HG02610 (cell line): ENCODE measurements at regions not wholly inside any gene's neighbourhood (a gene's known extent, or its start where the extent isn't known, plus 50 kb on each side); places are given as distances from the start of the nearest gene placed in this dataset.
A peak's percentile ranks its signal among the peaks of the same experiment; 100 is the strongest.

Source experiments
- ATAC-seq: cut with Tn5 transposase; IDR thresholded peaks from one replicate; pipeline ENCODE4 v1.9.1; 2021; ENCODE audit warnings: mild to moderate bottlenecking, moderate library complexity; ENCODE audit not compliant: unreplicated experiment

DNA sequence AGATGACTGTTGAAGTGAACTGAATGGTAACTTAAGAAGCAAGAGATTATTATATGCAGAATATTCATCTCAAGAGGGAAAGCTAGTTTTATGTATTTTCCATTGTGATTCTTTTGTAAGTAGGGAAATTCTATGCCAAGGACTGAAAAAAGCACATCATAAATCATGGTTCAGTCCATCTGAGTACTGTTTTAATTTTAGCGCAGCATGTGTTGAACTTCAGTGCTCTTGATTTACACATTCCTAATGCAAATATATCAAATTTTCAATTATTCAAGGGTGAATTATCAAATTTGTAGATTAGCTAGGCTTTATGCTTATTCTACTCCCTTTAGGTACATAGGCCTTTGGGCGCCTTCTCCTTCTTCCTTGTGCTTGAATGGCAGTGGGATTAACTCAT is 50.3 kb upstream of the TCF12 start:
- ATAC-seq, result no peak

DNA sequence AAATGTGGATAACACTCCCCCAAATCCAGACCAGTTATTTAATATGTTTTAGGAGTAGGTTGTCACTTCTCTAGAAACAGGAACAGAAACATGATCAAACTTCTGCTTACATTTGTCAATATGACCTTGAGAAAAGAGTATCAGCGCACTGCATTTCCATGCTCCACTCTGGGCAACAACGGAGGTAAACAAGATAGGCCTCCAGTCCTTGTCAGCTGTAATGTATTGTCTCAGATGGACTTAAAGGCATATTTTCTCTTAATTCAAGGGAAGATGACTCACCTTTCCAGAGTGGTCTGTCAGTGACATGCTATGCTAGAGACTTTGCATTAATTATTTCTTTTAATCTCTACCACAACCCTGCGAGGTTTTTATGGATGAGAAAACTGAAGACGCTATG is 51.6 kb upstream of the TCF12 start:
- ATAC-seq, result no peak

DNA sequence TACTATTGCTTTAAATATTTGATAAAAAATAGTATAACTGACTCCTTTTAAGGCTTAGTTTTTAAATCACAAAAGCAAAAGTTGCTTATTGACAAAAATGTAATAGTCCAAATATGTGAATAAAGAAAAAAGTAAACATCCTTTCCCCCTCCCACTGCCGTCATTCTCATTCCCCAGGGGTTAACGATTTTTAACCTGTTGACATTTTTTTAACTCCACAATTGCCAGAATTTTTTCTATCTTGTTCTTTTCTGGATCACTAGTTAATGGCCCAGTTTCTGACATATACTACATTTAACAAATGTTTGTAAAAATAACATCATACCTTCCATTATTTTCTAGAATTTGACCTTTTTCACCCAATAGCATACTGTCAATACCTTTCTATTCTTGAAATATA is 60.6 kb upstream of the TCF12 start:
- no peak for ATAC-seq

DNA sequence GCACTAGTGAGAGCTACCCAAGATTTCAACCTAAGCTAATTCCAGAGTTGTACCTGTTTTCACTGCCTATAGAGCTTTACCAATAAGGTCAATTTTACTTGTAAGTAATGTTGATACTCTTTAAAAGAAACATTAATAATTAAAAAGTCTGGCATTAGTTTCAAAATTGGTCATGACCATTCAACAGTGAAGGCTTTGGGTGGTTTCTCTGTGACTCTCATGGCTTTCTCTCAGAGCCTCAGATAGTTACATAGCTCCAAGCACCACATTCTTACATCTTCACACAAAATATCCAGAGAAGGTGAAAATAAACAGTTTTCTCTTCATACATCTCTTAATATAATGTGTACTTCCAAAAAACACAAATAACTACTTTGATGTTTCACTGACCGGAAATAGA is 61.5 kb upstream of the TCF12 start:
- ATAC-seq, result no peak

DNA sequence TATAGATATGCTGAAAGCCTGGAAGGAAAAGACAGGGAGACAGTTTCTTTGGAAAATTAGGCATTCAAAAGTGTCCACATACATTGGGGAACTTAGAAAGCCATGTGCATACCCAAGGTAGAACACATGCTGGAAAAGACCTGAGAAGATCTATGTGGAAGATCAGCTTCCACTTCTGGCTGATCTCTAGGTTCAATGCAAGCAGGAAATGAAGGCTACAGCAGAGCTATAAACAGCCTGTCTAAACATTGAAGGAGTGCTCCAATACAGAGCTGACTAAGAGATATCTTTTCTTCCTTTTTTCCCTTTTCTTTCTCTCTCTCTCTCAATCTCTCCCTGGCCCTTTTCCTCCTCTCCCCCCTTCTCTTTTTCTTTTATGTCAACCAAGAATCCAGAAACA is 73.6 kb upstream of the TCF12 start:
- no peak for ATAC-seq

DNA sequence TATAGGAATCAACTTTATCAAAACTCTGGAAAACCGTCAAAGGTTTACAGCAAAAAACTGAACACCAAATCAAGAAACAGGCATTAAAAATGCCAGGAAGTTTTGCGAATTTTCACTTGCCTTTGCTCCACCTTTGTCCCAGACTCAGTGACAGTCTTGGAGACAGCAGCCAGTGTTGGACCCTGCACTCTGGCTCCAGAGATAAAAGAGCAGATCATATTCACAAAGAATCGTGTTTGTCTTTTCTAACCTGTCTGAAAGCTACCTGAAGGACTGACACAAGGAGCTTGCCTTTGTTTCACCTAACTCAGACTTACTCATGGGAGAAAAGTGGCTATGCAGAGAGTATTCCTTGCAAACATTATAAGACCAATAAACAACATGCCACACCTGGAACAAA is 74.0 kb upstream of the TCF12 start:
- no peak for ATAC-seq

DNA sequence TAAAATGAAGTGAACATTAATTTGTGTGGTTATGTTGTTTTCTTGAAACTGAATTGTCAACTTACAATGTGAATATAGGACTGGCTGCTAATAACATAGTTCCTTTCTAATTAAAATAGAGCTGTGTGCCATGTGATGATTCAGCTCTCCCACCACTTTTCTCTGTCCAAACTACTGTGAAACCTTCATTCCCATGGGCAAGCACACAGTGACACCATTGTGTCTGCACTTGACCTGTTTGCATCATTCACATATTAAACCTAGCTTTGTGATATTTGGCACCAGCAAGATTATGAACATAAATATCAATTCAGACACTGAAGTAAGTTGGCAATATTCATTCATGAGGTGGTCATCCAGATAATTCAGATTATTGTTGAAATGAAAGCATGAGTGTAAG is 78.8 kb upstream of the TCF12 start:
- ATAC-seq, result no peak

DNA sequence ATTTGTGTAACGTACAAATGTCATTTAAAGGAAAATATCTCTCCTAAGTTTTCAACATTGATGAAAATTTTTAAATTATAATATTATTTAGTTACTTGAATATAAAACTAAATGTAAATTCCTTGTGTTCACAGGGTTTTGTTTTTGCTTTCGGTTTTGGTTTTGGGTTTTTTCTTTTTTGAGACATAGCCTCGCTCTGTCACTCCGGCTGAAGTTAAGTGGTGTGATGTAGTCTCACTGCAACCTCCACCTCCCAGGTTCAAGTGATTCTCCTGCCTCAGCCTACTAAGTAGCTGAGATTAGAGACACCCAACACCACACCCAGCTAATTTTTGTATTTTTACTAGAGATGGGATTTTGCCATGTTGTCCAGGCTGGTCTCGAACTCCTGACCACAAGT is 79.3 kb upstream of the TCF12 start:
- no peak for ATAC-seq

DNA sequence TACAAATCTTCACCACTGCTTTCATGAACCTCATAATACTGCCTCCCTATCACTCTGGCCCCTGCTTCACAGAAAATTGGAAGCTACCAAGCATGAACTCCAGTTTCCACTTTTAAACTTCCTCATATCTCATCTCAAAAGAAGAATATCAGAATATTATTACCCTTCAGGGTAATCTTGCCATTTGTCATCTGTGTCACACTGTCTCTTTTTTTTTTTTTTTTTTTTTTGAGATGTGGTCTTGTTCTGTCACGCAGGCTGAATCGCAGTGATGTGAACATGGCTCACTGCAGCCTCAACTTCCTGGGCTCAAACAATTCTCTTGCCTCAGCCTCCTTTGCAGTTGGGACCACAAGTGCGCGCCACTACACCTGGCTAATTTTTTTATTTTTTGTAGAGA is 80.4 kb upstream of the TCF12 start:
- no peak for ATAC-seq

DNA sequence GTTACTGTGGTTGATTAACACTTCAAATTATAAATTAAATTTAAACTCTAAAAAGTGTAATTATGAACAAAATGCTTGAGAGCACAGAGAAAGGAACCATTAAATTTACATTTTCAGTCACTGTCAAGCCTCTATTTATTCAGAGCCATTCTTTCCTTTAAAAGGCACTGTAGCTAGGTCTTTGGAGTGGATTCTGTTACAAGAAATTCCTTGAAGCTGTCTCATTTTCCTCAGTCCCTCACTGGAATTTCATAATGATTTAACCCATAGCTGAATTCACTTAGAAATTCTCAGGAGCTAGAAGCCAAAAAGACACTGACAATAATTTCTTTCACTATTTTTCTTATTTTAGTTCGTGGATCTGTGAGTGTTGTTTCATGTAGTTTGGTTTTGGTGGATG is 81.2 kb upstream of the TCF12 start:
- no peak for ATAC-seq

DNA sequence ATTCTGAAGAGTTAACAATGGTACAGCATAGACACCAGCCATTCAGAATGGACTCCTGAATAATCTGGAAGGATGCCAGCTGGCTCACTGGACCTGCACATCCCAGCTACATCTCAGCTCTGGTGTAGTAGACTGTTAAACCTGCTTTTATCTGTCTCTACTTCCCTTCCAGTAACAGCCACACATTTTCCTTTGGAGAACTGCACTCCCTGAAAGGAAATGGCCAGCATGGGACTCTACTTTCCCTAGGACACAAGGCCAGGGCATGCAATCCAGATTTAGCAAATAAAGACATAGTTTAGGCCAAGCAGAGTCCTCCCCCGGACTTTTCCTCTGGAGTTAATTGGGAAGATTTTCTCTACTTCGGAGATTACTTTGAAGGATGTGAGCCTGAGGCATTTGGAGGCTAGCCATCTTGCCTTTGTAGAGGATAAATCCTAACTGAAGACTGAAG is 82.7 kb upstream of the TCF12 start:
- no peak for ATAC-seq

DNA sequence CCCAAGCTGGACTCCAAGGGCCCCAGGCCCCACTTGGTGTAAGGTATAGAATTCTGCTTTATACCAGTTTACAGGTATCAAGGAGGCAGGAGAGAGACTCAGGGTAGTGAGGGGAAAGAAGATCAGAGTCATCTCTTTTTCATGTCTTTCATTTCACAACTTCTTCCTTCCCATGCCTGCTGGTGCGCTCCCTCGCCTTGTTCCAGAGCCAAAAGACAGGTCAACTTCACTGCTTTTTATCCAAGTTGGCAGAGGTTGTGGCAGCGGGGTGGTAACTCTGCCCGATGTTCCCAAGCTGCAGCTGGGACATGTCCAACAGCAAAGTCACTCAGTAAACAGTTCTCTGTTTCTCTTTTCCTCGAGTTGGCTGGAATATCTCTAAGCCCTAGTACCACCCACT is 86.3 kb upstream of the TCF12 start:
- no peak for ATAC-seq

DNA sequence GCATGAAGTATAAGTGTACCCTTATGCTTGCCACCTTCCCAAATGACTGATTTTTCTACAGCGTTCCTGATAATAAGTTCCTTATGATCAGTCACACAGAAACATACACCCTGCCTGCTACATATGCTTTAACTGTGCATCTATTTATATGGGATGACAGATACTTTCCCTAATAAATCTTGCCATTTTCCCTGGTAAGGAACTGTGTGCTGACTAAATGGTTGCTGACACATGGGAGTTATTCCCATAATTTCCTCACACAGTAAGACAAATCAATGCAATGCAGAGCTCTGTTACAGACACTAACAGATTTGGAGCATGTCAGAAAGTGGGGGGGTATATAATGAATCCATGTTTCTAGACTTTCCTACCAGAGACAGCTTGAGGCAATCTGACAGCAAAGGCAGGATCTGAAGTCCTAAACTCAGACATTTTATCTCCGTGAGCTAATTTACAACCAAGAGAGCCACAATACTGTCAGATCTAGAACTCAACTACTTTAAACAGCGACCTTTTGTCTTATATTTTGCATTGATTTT is 86.9 kb upstream of the TCF12 start:
- ATAC-seq, result no peak

DNA sequence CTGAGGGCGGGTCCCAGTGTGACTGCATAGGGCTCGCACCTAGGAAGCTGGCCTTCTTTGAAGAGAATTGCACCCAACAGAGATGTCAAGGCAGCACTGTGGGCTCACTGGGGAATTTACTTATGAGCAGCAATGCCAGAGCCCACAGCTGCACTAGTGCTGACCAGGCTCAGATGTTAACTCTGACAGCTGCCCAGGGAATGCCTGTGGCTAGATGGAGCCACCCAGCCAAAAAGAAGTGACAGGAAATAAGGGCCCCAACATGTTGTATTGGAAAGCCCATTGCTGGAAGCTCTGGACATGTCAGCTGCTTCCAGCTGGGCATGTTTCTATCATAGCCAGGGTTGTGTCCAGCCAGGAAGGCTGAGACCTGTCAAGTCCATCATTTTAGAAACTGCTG is 90.9 kb upstream of the ZNF280D start:
- no peak for ATAC-seq

DNA sequence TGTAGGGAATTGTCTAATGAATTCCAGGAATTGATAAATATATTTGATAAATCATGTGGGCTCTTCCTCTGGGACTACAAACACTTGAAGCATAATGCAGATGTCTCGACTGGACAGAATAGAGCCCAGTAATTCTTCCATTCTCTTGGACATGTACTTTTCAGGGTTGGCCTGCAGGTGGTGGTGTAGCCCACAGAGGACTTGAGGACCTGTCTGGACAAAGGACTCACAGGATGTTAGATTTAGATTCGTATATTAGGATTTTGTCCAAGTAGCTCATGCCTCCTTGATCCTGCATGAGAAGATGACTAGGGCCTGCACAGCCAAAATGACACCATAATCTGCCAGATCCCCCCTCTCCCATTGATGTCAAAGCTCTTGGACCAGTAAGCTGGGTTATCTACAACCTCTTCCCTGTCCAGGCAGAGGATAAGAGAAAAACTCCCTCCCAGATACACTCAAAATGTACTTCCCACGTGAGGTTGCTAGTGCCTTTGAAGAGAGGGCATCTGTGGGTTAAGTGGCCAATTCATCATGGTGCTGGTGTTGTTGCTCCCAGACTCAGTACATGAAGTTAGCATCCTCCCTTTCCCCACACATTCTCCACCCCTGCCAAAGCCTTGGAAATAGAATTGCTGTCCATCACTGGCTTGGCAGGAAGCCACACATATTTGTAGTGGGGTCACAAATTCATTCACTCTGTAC is 88.6 kb upstream of the ZNF280D start:
- peak; percentile 80 for ATAC-seq

DNA sequence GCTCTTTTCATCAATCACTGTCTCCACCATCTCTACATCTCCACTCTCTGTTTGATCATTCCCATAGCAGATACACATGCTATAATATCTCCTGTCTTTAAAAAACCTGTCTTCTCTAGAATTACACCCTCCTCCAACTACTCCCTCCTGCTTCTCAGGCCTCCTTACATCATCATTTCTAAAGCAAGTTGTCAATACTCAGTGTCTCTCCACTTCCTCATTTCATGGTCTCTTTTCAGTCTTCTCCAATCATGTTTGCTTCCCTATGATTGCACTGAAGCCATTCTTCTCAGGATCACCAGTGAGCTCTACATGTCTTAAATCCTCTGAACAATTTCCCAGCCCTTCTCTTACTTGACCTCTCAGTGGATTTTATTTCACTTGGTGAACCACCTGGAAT is 87.0 kb upstream of the ZNF280D start:
- ATAC-seq, result no peak

DNA sequence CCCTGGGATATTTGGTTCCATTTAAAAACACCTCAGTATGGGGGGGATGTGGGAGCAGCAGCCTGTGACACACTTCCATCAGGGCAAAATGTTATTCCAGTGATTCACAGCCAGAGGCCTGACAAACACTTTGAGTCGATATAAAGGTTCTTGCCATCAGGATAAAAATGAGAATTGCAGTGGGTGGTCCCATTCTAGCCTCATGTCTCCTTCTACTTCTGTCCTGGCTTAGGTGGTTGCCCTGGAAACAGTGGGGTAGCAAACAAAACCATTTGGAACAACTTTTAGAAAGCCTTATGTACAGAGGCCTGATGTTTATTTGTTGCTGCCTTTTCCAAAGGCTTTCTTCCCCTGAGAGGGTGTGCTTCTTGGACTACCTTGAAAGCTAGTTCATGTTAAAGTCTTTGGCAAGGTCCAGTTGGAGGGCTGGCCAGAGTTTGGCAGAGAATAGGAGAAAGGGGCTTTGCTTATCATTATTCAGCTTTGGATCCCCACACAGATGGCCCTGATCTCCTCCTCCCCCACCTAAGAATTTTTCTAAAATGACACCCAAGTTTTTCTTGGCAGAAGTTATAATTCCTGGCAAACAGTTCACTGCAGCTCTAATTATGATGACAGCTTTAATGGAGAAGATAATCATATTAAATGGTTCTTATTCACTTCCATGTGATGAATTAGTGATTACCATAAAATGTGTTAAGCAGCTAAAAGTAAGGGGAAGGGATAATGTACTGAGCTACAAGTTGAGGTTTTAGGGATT is 84.2 kb upstream of the ZNF280D start:
- no peak for ATAC-seq

DNA sequence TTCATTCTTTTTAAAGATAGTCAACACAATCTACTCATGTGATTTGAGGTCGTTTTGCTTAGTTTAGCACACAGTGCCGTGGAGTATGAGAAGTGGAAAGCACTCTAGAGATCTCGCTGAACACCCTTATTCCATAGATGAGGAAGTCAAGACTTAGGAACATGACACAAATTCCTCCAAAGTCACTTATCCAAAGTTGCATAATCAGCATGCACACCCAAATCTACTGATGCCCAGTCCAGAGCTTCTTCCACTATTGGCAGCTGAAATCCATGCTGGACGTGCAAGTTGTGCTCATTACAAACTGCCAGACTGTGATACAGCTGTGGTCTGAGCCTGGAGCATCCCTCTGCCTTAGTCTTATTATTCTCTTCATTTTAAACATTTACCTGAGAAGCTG is 83.5 kb upstream of the ZNF280D start:
- ATAC-seq, result no peak

DNA sequence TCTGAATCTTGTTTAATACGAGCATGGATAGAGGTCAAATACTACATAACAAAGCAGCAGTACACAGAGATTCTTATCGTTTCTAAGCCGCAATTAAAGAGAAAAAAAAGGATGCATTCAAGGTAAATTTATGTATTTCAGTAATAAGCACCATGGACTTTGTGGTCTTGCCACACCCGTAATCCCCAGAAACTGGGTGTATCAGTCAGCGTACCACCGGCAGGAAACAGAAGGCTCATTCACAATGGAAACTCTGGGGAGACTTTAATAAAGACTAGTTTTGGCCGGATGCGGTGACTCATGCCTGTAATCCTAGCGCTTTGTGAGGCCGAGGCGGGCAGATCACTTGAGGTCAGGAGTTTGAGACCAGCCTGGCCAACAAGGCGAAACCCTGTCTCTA is 81.9 kb upstream of the ZNF280D start:
- ATAC-seq, result no peak

DNA sequence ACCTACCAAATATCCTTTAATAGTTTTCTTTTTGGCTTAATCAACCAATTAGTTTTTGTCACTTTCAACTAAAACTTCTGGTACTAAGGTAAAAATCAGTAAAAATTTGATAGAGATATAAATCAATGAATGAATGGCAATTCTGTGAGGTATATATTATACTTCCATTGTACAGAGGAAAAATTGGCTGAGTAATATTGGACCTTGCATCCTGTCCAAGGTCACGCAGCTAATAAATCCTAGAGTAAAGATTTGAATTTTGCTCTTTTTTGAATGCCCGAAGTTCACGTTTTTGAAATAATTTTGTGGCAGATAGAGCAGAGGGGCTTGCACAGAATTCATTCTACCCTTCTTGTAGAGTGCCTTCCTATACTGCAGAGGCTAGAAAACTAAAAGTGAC is 81.1 kb upstream of the ZNF280D start:
- no peak for ATAC-seq

DNA sequence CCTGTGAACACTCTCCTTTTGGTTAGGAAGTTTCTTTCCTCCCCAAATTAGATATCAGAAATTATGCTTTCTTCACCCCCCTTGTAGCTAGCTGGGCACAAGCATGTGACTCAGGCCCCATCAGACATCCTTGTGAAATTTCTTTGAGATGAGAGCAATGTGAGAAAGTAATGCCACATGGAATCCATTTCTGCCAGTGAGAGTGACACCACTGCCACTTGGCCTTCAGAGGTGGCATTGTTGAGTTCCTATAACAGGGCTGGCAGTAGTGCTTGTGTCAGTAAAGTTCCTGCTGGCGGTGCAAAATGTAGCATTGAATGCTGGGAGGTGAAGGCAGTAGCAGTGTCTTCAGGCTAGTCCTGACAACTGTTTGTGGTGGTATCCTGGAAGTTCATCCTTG is 80.7 kb upstream of the ZNF280D start:
- ATAC-seq, result no peak

DNA sequence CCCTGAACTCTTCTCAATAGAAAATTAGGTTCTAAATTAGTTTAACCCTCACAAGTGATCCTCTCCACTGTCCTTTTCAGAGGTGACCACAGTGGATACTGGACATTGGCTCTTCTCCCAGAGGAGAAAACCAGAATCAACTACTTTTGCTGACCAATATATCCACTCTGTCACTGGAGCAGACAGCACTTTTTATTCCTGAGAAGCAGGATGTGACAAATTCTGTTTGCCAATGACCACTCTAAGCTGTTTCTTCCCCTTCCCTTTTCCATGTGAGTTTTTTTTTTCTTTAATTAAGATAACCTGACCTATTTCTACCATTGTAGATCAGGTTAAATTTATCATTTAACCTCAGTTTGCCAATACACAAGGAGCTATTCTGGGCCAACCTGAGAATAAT is 79.7 kb upstream of the ZNF280D start:
- ATAC-seq, result no peak
